Sigmoid colon (tissue), 4 donors: ENCODE measurements at regions not wholly inside any gene's neighbourhood (a gene's known extent, or its start where the extent isn't known, plus 50 kb on each side); places are given as distances from the start of the nearest gene placed in this dataset.

Source experiments
- CTCF ChIP-seq, 4 experiments: fragments of 450-650 bp in 3 of 4; fragments of 200-600 bp in 1 of 4; IDR thresholded peaks; one replicate each; pipeline ENCODE4 v1.5.1; 2016 to 2019; ENCODE audit warnings: antibody characterized with exemption in 4 of 4, mild to moderate bottlenecking in 3 of 4, moderate library complexity in 2 of 4
- EP300 ChIP-seq, 4 donors: sonication (generic); formaldehyde crosslinking; IDR thresholded peaks; one replicate each; pipeline ENCODE4 v1.6.1; 2017; ENCODE audit warnings: antibody characterized with exemption in 4 of 4
- POLR2A ChIP-seq, 2 donors: fragments of 450-650 bp; IDR thresholded peaks; one replicate each; pipeline ENCODE4 v1.6.1; 2016; ENCODE audit warnings: antibody characterized with exemption in 2 of 2, mild to moderate bottlenecking in 2 of 2, moderate library complexity in 2 of 2

GRCh38 chr22:26952451-26953011 lies 295.1 kb downstream of the MIAT start:
- TF ChIP-seq POLR2A (IDR thresholded peaks at IDR 0.05) (no peak), CTCF (IDR thresholded peaks at IDR 0.05) (no peak), EP300 (IDR thresholded peaks at IDR 0.05) (no peak)
